DOHH2 (cell line): ENCODE measurements at regions not wholly inside any gene's neighbourhood (a gene's known extent, or its start where the extent isn't known, plus 50 kb on each side); places are given as distances from the start of the nearest gene placed in this dataset.

Experiments used
- H3F3A ChIP-seq: fragments of 200-600 bp; sonication (generic), shearing (Covaris generic); 2 replicates; pipeline ENCODE4 v1.6.0; 2016; ENCODE audit warnings: antibody characterized with exemption, mild to moderate bottlenecking; ENCODE audit not compliant: control insufficient read depth, insufficient read depth
- H3K27ac ChIP-seq: fragments of 200-600 bp; sonication (generic); 2 replicates; pipeline ENCODE4 v1.5.1; 2014; ENCODE audit warnings: low read depth, mild to moderate bottlenecking, low read length, moderate library complexity
- H3K27me3 ChIP-seq: fragments of 200-600 bp; sonication (generic); 2 replicates; pipeline ENCODE4 v1.6.1; 2014; ENCODE audit warnings: mild to moderate bottlenecking, low read length, mixed read lengths; ENCODE audit not compliant: control insufficient read depth
- H3K36me3 ChIP-seq: fragments of 200-600 bp; sonication (generic); 2 replicates; pipeline ENCODE4 v1.6.1; 2014; ENCODE audit warnings: mild to moderate bottlenecking, low read length, moderate library complexity, mixed read lengths; ENCODE audit not compliant: control insufficient read depth
- H3K4me1 ChIP-seq: fragments of 200-600 bp; sonication (generic); 2 replicates; pipeline ENCODE4 v1.6.1; 2014; ENCODE audit warnings: mild to moderate bottlenecking, low read length, mixed read lengths; ENCODE audit not compliant: control insufficient read depth
- H3K4me2 ChIP-seq: fragments of 200-600 bp; sonication (generic); 2 replicates; pipeline ENCODE4 v1.6.0; 2014; ENCODE audit warnings: mild to moderate bottlenecking, low read length, moderate library complexity
- H3K4me3 ChIP-seq: fragments of 200-600 bp; sonication (generic); 2 replicates; pipeline ENCODE4 v1.5.1; 2014; ENCODE audit warnings: mild to moderate bottlenecking, low read length, mixed read lengths
- H3K79me2 ChIP-seq: fragments of 200-600 bp; sonication (generic); 2 replicates; pipeline ENCODE4 v1.6.1; 2014; ENCODE audit warnings: mild to moderate bottlenecking, low read length, mixed read lengths; ENCODE audit not compliant: control insufficient read depth
- H3K9me2 ChIP-seq: fragments of 200-600 bp; sonication (generic); replicated peaks from 2 replicates; pipeline ENCODE4 v1.6.1; 2014; ENCODE audit warnings: mild to moderate bottlenecking, low read length, mixed read lengths; ENCODE audit not compliant: control insufficient read depth
- H3K9me3 ChIP-seq: fragments of 200-600 bp; sonication (generic); 2 replicates; pipeline ENCODE4 v1.6.1; 2014; ENCODE audit warnings: antibody characterized with exemption, low read length, mixed read lengths; ENCODE audit not compliant: control insufficient read depth, insufficient read depth
- H4K20me1 ChIP-seq: fragments of 200-600 bp; sonication (generic); 2 replicates; pipeline ENCODE4 v1.6.0; 2014; ENCODE audit warnings: low read depth, mild to moderate bottlenecking, antibody characterized with exemption, low read length, moderate library complexity; ENCODE audit not compliant: control insufficient read depth, insufficient read depth
- EZH2phosphoT487 ChIP-seq: fragments of 200-600 bp; sonication (generic); IDR thresholded peaks from 2 replicates; pipeline ENCODE4 v1.6.1; 2017; ENCODE audit warnings: borderline replicate concordance, mild to moderate bottlenecking, antibody characterized with exemption, low read length, moderate library complexity, mixed read lengths
- TF ChIP-seq, protein P1 (sequence below): fragments of 200-600 bp; sonication (generic); IDR thresholded peaks from one replicate; pipeline ENCODE4 v1.5.1; 2014; ENCODE audit warnings: antibody characterized with exemption, mild to moderate bottlenecking, low read depth, low read length; ENCODE audit not compliant: poor library complexity, severe bottlenecking

DNA sequence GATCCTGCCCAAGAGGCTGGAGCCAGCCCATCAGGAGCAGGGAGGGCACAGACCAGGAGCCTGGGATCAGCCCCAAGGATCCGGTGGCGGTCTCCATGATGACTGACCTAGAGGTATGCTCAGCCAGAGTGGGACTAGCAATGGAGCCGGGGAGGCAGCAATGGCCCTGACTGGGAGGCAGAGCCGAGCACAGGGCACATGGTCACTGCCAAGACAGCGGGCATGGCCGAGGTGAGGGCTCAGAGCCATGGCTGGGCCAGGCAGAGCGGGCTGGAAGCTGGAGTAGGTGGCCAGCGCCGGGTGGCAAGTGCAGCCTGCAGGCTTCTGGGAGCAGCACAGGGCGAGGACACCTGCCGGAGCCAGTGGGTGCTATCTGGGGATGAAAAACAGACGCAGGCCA is 259.3 kb downstream of the BCL11B start:
- no peak for TF ChIP-seq EZH2phosphoT487
- TF ChIP-seq, protein P1, sequence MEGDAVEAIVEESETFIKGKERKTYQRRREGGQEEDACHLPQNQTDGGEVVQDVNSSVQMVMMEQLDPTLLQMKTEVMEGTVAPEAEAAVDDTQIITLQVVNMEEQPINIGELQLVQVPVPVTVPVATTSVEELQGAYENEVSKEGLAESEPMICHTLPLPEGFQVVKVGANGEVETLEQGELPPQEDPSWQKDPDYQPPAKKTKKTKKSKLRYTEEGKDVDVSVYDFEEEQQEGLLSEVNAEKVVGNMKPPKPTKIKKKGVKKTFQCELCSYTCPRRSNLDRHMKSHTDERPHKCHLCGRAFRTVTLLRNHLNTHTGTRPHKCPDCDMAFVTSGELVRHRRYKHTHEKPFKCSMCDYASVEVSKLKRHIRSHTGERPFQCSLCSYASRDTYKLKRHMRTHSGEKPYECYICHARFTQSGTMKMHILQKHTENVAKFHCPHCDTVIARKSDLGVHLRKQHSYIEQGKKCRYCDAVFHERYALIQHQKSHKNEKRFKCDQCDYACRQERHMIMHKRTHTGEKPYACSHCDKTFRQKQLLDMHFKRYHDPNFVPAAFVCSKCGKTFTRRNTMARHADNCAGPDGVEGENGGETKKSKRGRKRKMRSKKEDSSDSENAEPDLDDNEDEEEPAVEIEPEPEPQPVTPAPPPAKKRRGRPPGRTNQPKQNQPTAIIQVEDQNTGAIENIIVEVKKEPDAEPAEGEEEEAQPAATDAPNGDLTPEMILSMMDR: no peak
- H3K9me2 ChIP-seq: no peaks in the 10 kb centered on the region
- H3K4me1 ChIP-seq: no peaks in the 10 kb centered on the region
- no peaks in the 10 kb centered on the region for H3F3A ChIP-seq
- H3K27ac ChIP-seq: no peak overlapping the region
- H3K36me3 ChIP-seq: no peaks in the 10 kb centered on the region
- H3K27me3 ChIP-seq: no peaks in the 10 kb centered on the region
- H3K4me3 ChIP-seq: no peak overlapping the region
- H4K20me1 ChIP-seq: no peaks in the 10 kb centered on the region
- no peaks in the 10 kb centered on the region for H3K9me3 ChIP-seq
- no peak overlapping the region for H3K4me2 ChIP-seq
- H3K79me2 ChIP-seq: no peaks in the 10 kb centered on the region

DNA sequence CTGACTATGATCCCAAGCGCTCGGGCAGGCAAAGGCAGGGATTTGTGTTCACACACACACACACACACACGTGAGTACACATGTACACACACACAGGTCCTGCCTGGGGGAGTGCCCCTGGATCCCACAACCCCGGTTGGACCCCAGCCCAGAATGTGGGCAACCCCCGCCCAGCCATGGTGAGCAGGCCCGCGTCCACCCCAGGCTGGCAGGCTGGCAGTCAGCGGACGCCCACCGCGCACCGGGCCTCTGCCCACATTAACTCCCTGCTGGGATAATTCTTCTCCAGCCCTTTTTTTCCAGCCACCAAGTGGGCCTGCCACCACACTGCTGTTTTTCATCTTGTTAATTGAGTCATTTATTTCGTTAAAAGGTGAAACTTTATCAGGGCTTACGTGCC is 256.2 kb downstream of the BCL11B start:
- Histone ChIP-seq H3K9me2 (no peaks in the 10 kb centered on the region), H4K20me1 (no peaks in the 10 kb centered on the region), H3K27me3 (no peaks in the 10 kb centered on the region), H3K79me2 (no peaks in the 10 kb centered on the region), H3K4me1 (no peaks in the 10 kb centered on the region), H3K4me3 (no peak overlapping the region), H3K36me3 (no peaks in the 10 kb centered on the region), H3K4me2 (no peak overlapping the region), H3F3A (no peaks in the 10 kb centered on the region), H3K27ac (no peak overlapping the region), H3K9me3 (no peaks in the 10 kb centered on the region)
- no peak for TF ChIP-seq EZH2phosphoT487
- TF ChIP-seq, protein P1: no peak

DNA sequence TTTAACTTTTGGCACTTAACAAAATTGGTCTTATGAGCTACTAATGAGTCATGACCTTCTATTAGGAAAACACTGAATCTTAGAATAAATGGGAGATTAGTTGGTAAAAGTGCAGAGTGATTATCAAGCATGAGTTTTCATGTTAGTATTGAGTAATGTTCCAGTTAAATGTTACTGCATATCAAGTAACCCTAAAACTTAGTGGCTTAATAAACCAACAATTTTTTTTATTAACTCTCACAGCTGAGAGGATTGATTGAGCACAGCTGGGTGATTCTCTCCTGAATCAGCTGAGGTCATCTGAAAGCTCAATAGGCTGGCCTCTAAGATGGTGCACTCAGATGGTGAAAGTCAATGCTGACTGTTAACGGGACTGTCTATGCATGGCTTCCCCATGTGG is 248.6 kb downstream of the BCL11B start:
- Histone ChIP-seq H3K4me1 (no peaks in the 10 kb centered on the region), H3K36me3 (no peaks in the 10 kb centered on the region), H3K4me3 (no peak overlapping the region), H3K27me3 (no peaks in the 10 kb centered on the region), H3K4me2 (no peak overlapping the region), H3K9me3 (peaks cover 9% of the 10 kb centered on the region; the same call in 1 of the 2 replicates), H3K9me2 (no peaks in the 10 kb centered on the region), H4K20me1 (no peaks in the 10 kb centered on the region), H3F3A (no peaks in the 10 kb centered on the region), H3K27ac (no peak overlapping the region), H3K79me2 (no peaks in the 10 kb centered on the region)
- no peak for TF ChIP-seq EZH2phosphoT487
- TF ChIP-seq, protein P1: no peak

DNA sequence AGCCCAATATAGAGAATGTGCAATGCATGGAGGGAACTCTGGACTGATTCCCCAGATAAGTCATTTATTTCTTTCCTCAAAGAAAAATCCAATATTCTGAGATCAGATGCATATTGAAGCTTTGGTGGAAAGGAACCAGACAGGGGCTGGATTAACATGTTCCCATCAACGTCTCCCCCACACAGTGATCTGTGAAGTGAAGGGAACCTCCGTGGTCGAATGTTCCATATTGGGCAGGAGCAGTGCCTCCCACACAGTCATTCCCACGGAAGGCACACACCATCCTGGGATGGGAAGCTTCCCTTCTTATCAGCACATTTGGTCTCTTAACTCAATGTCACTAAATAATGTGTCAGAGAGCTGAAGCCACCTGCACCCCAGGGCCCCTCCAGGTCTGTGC is 247.1 kb downstream of the BCL11B start:
- Histone ChIP-seq H3K27ac (no peak overlapping the region), H4K20me1 (no peaks in the 10 kb centered on the region), H3F3A (no peaks in the 10 kb centered on the region), H3K36me3 (no peaks in the 10 kb centered on the region), H3K9me2 (no peaks in the 10 kb centered on the region), H3K27me3 (no peaks in the 10 kb centered on the region), H3K4me1 (no peaks in the 10 kb centered on the region), H3K9me3 (peaks cover 9% of the 10 kb centered on the region; the same call in 1 of the 2 replicates), H3K4me3 (no peak overlapping the region), H3K4me2 (no peak overlapping the region), H3K79me2 (no peaks in the 10 kb centered on the region)
- TF ChIP-seq, protein P1: no peak
- no peak for TF ChIP-seq EZH2phosphoT487
